EH (cell line): ENCODE measurements at regions not wholly inside any gene's neighbourhood (a gene's known extent, or its start where the extent isn't known, plus 50 kb on each side); places are given as distances from the start of the nearest gene placed in this dataset.
"Not testable (repeated sequence)": the region's sequence is repeated elsewhere in the genome, so short reads cannot be mapped to it uniquely, and the experiment has no call there.

Source experiments
- DNase-seq: peaks from one replicate; pipeline ENCODE4 v3.0.0-alpha.2; 2015; ENCODE audit warnings: low read depth

DNA sequence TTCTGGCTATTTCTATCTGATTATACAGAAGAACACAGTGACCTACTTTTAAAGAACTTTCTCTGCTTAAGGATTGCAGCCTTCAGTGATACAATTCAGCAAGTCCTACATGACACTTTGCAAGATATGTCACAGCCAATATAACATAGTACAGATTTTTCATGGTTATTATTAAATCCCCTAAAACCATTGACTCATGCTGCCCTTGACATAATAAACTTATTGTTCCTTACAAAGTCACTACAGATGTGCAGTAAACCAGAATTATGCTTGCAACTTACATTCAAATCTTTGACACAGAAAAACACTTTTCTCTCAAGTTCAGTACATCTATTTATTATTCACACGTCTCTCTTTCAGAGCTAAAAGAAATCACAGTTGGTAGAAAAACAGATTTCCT lies 1136.3 kb upstream of the ACO1 start:
- DNase-seq = no peak

DNA sequence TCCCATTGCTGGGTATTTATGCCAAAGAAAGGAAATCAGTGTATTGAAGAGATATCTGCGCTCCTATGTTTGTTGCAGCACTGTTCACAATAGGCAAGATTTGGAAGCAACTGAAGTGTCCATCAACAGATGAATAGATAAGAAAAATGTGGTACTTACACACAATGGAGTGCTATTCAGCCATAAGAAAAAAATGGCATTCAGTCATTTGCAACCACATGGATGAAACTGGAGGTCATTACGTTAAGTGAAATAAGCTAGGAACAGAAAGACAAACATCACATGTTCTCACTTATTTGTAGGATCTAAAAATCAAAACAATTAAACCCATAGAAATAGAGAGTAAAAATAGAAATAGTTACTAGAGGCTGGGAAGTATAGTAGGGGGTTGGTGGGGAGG lies 1133.1 kb upstream of the ACO1 start:
- DNase-seq = no peak

GRCh38 chr9:31253800-31254762 lies 1130.4 kb upstream of the ACO1 start:
- no peak for DNase-seq

- no peak for DNase-seq
Measured at GRCh38 chr9:31255211-31255610, 1129.2 kb upstream of the ACO1 start.

GRCh38 chr9:31259824-31260223 lies 1124.6 kb upstream of the ACO1 start:
- DNase-seq = no peak

GRCh38 chr9:31272456-31273295 lies 1111.8 kb upstream of the ACO1 start:
- no peak for DNase-seq

- DNase-seq = no peak
Measured at GRCh38 chr9:31275419-31275818, 1109.0 kb upstream of the ACO1 start.

GRCh38 chr9:31290731-31291130 lies 1093.7 kb upstream of the ACO1 start:
- DNase-seq = no peak

DNA sequence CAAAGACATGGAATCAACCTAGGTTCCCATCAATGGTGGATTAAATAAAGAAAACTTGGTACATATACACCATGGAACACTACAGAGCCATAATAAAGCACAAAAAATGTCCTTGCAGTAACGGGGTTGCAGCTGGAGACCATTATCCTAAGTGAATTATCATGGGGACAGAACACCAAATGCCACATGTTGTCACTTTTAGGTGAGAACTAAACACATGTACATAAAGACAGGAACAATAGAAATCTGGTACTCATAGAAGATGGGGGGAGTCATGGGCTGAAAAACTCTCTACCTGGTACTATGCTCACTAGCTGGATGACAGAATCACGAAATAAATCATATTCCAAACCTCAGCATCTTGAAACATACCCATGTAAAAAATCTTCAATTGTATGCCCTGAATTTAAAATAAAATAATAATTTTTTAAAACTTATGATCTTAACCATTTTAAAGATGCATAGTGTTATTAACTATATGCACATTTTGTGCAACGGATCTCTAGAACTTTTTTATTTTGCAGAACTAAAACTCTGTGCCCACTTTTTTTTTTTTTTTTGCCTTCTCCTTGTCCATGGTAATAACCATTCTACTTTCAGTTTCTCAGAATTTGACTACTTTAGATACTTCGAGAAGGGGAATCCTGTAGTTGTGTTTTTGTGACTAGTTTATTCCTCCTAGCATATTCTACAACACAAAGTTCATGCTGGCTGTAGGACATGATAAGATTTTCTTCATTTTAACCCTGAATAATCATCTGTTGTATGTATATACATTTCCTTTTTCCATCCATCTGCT lies 1081.6 kb upstream of the ACO1 start:
- no peak for DNase-seq

GRCh38 chr9:31304576-31304975 lies 1079.9 kb upstream of the ACO1 start:
- no peak for DNase-seq

DNA sequence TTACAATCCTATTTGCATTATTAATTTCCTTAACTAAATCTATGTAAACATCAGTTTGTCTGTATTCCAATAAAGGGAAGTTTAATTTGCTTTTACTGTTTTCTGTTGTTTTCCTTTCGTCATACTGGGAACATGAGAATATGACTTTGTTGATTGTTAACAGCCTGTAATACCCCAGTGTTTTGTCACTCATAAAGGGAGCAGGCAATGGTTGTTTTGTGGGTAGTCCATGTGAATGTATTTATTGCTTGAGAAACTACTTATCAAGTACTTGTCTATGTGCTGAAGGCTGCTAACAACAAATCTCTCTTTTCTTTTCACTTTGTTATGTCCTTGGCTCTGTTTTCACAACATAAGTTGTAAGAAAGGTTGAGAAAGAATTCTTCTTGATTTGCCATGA lies 1070.2 kb upstream of the ACO1 start:
- no peak for DNase-seq

DNA sequence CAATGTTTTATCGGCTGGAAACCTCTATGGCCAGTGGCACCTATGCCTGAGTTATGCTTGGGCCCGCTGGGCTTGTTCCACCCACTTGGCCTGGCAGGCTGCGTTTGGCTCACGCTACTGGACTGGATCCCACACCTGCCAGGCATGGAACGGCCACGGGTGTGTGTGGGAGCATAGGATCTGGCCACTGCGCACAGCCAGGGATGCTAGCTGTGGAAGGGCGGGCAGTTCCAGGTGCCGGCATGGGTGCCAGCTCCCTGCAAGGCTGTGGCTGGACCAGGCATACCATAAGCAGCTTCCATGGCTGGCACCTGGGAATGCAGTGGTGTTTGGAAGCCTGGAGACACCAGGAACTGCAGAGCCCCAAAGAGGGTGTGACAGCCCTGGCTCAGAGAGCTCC lies 1063.9 kb upstream of the ACO1 start:
- DNase-seq = no peak

GRCh38 chr9:31321256-31321655 lies 1063.2 kb upstream of the ACO1 start:
- DNase-seq = no peak

- no peak for DNase-seq
Measured at GRCh38 chr9:31321686-31322085, 1062.8 kb upstream of the ACO1 start.

GRCh38 chr9:31323726-31324444 lies 1060.6 kb upstream of the ACO1 start:
- no peak for DNase-seq

GRCh38 chr9:31325778-31326177 lies 1058.7 kb upstream of the ACO1 start:
- DNase-seq = no peak

GRCh38 chr9:31326883-31327282 lies 1057.6 kb upstream of the ACO1 start:
- not testable (repeated sequence) for DNase-seq

DNA sequence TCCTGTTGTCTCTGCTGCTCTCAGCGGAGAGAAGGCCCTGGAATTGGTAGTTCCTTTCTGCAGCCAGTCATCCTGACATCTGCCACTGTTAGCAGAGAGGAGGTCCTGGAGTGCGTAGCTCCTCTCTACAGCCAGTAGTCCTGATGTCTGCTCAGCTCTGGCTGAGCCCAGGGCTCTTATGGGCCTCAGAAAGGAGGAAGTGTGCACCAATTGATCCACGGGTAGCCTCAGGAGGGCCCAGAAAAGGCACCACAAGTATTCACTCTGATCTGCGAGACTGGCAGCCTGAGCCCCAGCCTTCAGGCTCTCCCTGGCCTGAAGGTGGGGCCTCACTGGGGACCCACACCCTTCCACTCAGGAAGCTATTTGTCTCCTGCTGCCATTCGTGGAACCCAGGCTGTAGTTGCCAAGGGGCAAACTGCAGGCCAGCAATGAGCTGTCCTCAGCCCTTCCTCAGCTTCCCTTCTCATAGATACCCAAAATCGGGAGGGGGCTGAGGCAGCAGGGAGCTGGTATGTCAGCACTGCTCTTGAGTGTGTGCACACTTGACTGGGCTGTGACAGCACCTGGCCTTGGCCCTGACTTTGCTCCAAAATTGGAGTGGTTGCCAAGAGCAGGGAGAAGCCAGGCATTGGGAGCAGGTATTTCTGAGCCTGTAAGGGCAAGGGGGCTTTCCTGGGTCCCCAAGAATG lies 1049.5 kb upstream of the ACO1 start:
- DNase-seq = no peak

DNA sequence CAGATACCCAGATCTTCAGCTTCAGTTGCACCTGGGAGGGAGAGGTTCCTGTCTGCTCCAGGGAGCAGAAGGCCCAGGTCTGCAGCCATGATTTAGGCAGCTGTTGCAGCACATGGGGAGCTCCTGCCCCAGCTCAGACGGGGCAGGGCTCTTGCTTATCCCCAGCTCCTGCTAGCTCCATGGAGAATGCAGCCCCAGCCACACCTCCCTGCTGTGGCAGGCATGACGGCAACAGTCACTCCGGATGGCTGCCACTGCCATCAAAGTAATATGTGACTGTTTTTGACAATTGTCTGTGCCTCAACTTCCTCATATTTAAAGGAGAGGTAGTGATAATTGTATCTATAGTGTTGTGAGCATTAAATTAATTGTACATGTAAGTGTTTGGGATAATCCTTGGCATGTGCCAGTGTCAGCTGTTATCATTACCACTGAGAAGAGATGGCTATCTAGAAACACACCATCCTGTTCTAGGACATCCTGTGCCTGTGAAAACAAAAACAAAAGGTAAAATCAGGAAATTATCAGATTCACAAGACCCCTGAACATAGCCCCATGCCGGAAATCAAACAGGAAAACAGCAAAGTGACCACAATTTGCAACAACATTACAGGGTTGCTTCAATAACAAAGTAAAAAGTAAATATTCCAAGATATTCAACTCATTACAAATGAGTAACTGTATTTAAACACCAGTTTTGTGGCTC lies 1048.8 kb upstream of the ACO1 start:
- DNase-seq = no peak

DNA sequence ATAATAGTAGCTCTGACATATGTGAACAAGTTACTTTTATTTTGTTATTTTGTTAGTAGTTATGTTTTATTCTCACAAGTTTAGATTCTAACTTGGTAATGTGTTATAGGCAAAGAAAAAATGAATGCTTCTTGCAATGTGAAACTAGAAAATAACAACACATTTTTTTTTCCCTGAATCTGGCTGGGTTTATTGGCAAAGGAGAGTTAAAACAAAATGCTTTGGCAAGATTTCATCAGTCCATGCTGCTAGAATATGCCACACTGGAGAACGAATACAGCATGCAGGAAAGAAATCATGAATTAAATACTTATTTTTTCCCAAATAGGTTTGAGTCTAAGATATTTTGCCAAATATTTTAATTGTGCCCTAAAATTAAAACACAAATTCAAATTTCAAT lies 1048.1 kb upstream of the ACO1 start:
- DNase-seq = no peak
